NOMO-1 (cell line): ENCODE measurements at regions not wholly inside any gene's neighbourhood (a gene's known extent, or its start where the extent isn't known, plus 50 kb on each side); places are given as distances from the start of the nearest gene placed in this dataset.

ENCODE experiments used
- DNase-seq, 2 experiments: peaks; one replicate each; lab custom pipeline; 2025; ENCODE audit not compliant: unreplicated experiment in 2 of 2; lab: John Stamatoyannopoulos, UW

DNA sequence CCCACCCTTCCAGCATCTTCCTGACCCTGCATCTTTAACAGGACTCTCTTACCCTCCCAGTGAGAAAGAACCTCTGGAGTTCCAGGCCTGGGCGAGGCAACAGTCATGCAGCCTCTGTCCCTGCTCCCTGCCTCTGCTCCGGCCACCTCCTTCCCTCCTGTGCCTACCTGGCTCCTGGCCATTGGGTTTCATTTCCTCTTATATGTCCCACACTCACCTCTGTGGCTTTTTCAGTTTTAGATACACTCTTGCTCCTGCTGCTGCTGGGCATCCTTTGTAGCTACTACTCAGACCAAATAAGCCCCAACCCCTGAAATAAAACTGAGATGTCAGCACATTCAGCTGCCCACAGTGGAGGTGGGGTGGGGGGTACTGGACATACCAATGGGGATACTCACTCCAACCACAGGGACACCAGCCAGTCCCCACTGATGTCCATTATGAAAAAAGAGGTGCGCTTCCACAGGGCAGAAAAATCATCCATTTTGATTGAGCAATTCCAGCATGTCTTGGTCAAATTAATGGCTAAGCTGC is 99.1 kb upstream of the NRXN3 start:
- no peak for DNase-seq

DNA sequence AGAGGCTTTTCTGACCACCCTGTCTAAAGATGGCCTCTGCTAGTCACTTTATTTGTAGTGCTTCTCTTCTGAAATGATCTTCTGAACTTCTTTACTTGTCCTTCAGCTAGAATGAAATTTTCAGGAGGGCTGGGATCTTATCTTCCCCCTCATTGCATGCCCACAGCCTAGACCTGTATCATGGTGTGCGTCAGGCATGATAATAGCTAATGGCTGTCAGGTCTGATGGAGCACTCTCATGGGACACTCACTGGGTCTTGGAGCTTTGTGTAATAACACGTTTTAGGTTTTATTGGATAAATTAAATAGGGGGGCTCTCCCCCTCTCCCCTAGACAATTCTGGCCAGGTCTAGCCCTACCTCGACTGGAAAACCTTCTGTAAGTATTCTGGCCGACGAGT is 97.1 kb upstream of the NRXN3 start:
- DNase-seq: no peak

DNA sequence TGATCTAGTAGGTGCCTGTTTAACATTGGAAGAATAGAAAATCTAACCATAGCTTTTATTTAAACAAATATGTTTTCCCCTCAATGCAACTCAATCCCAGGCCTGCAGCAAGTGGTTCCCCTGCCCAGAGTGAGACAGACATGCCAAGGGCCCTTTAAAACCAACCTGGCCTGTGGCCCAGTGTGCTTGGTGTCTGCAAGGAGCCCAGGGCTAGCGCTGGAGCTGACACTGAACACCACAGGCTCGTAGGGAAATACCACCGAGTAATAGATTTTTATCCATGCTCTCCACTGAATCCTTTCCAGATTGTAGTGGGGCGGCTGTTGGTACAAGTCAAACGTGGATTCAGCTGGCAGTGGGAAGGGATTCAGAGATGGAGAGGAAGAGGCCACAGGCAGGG is 95.6 kb upstream of the NRXN3 start:
- DNase-seq: no peak

DNA sequence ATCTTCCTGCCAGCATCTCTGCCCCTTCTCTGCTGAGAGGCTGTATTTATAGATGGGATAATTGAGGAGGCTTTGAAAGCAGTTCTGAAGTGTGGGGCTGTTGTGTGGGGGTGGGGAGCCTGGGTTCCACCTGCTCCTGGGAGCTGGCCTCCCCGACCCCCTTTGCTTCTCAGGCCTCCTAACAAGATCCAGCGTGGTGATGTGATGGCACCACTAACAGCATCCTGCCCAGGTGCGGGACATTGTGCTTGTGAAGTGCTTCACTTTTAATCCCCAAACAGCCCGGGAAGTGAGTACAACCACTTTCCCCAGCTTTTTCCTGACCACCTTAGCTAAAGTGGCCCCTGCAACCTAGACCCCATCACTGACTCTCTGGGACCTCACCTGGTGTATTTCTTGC is 95.1 kb upstream of the NRXN3 start:
- DNase-seq: no peak

DNA sequence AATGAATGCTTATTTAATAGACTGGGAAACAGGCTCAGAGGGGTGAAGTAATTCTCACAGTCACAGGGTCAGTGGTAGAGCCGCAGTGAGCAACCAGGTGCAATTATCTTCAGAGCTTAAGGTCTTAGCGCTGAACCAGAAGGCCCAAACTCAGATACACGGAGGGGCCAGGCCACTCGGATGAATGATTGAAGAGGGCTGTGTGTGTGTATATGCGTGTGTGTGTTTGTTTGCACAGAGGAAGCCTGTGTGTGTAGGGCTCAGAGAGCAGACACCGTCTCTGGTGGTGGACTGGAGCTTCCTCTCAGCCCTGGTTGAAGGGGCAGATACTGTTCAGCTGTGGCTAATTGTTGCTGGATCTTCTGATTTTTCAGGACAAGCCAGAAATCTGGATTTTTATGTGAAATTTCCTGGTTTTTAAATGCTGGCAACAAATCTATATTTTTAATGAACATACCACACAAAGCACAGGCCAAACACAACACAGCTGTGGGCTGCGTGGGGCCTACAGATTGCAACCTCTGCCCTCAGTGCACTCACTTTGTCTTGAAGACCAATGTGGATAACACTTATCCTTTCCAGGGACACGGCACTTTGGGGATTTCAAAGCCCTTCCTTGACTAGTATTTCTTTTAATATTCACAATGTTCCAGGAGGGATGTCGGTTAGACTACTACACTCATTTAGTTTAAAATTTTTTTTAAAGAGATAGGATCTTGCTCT is 94.5 kb upstream of the NRXN3 start:
- DNase-seq: no peak

DNA sequence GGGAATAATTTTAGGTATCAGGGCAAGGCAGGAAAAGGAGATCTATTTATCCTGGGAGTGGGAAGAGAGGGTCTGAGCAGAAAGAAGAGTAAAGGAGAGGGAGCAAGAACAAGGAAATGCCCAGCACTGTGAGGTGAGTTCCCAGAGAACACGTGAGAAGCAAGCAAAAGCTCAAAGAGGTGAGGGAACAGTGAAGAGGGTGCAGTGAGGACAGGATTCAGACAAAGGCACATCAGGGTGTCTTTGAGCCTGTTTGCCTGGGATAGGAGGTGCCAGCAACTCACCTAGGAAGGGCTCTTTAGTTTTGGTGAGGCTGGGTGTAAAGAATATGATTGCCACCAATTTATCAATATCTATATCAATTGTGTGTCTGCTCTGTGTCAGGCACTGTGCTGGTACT is 88.9 kb upstream of the NRXN3 start:
- DNase-seq: no peak

DNA sequence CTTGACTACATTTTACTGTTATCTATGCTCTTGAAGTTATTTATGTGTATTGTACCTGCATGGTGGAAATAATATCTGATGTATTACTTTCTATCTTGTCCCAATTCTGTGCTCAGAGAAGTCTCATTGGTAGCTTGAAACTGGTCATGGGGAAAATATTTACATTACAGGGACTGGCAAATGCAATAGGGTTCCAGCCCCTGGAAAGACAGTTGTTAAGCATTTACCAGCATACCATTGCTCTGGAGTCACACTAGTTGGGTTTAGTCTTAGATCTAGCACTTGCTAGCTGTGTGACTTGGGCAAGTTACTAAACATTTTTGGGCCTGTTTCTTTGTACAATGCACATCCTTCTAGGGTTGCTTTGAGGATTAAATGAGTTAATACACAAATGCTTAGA is 86.3 kb upstream of the NRXN3 start:
- no peak for DNase-seq

DNA sequence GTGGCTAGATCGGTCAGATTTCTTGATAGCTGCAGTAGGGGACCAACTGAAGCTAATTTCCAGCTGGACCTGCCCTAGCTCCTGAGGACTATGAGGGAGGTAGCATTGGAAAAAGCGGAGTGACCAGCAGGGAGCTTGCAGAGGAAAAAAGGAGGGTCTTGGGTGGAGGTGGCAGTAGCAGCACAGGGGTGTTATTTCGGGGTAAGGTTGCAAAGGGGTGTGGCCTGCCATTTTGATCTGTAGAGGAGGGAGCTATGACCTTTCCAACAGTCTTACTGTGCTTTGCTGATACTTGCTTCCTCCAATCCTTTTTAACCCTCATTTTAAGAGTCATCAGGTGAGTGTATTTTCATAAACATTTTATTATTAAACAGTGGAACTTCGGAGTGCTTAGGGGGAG is 83.8 kb upstream of the NRXN3 start:
- no peak for DNase-seq

DNA sequence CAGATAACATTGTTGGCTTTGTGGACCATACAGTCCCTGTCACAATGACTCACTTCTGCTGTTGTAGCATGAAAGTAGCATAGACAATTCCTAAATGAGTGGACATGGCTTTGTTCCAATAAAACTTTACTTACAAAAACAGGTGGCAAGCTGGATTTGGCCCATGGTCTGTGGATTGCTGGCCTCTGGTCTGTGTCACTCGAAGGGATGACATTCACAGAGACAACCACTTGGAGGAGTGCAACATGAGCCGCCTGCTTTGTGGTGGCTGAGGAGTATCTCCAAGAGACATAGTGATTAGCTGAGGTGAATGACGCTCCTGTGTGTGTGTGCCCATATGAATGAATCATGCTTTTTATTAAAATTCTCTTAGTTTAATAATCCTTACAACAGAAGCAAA is 81.3 kb upstream of the NRXN3 start:
- no peak for DNase-seq

DNA sequence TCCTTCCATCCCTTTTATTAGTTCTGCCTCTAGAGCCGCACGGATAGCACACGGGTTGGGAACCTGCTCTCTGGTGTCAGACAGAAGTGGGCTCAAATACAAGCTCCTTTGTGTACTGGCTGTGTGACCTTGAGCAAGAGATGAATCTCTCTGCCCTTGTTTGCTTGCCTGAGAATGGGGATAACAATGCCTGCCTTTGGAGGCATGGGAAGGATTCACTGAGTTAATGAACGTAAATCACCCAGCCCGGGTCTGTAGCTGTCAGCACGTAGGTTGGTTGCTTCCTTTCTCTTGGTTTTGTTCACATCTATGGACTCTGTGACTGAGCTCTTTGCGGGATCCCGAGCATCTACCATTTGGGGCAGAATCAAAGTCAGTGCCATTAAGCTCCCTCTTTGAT is 79.3 kb upstream of the NRXN3 start:
- no peak for DNase-seq

DNA sequence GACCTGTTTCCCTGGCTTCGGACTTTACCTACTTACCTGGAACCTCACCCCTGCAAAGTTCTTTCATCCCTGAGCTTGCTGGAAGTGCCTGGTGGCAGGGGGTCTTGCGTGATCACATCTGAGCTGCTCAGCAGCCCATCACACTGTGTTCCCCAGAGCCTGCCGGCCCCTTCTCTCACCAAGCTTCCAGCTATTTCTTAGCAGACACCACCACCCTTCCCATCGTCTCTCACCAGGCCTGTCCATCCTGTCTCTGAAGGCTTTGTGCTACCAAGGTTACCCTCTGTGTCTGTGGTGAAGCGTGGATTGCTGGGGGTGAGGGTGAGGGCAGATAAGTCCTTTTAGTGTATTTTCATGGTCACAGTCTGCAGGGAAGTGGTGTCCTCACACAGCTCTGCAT is 78.8 kb upstream of the NRXN3 start:
- DNase-seq: no peak

DNA sequence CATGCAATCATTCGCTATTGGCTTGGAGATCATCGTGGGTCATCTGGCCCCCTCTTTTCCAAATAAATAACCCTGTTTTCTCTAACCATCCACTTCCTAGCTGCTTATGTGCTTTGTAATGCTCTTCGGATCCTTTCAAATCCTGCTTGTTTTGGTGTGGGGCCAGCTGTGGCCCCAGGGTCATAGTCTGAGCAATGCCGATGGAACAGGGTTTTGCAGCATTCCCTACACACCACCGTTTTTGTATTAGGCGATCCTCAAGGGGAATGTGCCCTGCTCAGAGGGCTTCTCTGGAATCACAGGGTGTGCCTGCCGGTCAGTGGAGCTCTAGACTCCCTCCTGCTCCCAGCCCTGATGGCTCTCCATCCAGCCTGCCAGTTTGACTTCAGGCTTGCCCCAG is 78.1 kb upstream of the NRXN3 start:
- DNase-seq: no peak

DNA sequence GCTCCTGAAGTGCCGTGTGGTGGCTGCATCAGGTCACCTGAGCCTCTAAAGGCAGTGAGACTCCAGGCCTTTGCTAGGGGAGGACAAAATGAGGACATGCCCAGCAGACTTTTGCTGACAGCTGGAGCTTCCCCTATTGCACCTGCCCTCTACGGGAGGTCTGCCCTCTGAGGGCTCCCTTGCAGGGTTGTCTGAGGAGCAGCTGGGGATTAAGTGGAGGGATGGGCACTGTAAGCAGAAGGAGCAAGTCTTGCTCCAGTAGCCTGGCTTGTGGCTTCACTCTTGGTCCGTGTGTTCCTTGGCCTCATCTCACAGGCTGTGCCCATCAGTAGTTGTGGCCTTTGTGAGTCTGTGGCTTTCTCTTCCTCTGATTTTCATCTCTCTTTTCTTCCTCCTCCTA is 66.9 kb upstream of the NRXN3 start:
- no peak for DNase-seq

DNA sequence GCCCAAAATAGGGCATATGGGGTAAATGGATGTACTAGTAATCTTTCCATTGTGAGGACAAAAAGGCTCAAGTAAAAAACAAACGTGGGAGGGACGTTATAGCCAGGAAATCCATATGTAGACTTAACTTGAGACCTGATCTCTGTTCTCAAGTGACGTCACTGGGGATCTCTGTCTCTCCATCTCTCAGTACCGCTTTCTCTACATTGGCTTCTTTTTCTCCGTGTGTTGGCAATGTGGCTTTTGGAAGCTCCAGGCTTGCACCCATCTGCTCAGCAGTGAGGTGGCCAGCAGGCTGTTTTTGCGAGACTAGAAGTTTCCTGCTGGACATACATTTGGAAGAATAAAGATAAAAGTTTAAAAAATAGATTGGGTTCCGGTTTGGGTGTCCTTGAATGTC is 66.0 kb upstream of the NRXN3 start:
- DNase-seq: no peak

DNA sequence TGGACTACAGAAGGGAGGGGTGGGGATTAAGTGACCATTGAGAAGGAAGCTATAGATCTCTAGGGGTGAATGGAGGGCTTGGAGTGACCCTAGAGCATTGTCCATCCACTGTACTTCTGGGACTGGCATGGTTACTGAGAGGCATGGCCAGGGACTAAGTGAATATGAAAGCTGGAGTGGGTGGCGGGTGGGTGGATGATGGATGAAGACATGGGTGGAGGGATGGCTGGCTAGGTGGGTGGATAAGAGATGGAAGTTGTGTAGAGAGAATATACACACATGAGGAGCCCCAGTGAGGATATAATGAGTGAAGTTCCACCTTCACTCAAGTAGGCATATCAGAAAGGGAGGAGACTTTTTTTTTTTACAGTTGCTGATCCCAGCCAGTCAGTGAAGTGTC is 65.5 kb upstream of the NRXN3 start:
- DNase-seq: no peak

DNA sequence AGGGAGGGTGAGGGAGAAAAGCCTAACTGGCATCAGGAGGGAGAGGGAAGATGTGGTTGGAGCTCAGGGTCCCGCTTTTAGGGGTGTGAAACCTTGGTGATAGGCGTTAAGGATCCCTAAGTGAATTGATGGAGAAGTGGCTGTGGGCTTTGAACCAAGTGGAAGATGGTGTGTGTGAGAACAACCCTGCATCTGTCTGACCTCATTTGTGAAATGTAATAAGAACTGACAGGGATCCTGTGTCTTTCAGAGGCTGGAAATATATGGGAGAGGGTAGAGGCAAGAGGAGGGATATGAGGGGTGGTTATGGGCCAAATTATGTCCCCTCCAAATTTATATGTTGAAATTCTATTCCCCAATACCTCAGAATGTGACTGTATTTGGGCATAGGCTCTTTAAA is 63.8 kb upstream of the NRXN3 start:
- no peak for DNase-seq

DNA sequence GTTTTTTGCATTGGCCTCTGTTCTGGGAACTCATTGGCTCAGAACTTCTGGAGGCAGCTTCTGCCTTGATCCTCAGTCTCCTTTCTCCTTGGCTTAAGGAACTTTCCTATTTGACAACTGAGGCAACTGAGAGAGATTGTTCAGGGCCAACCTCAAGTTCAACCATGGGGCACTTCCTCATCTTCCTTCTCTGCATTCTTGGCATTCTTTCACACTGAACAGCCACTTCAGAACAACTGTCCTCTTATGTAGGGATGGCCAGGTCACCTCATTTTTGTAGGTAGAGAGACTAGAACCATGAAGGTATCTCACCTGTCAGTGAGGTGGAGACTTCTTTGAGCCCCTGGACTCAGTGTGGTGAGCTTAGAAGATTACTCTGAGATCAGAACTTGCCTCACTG is 63.0 kb upstream of the NRXN3 start:
- no peak for DNase-seq

DNA sequence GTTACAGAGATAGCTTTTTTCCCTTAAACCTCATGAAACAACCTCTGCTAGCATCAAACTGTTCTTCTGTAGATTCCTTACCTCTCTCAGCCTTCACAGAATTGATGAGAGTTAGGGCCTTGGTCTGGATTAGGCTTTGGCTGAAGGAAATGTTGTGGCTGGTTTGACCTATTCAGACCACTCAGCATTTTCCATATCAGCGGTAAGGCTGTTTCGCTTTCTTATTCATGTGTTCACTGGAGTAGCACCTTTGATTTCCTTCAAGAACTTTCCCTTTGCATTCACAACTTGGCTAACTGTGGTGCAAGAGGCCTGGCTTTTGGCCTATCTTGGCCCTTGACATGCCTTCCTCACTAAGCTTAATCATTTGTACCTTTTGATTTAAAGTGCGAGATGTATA is 50.7 kb upstream of the NRXN3 start:
- no peak for DNase-seq
